GM19025 (cell line): ENCODE measurements at regions not wholly inside any gene's neighbourhood (a gene's known extent, or its start where the extent isn't known, plus 50 kb on each side); places are given as distances from the start of the nearest gene placed in this dataset.

Experiments used
- ATAC-seq: cut with Tn5 transposase; IDR thresholded peaks from one replicate; pipeline ENCODE4 v1.9.1; 2021; ENCODE audit warnings: mild to moderate bottlenecking, low read depth, moderate library complexity; ENCODE audit not compliant: unreplicated experiment

- ATAC-seq = no peak
These were observed 675.5 kb upstream of the SLC8A1 start for GRCh38 chr2:41127351-41127750.

- ATAC-seq = no peak
These were observed 678.1 kb upstream of the SLC8A1 start for GRCh38 chr2:41129988-41130387.

- ATAC-seq = no peak
These were observed 685.1 kb upstream of the SLC8A1 start for GRCh38 chr2:41137031-41137430.

- no peak for ATAC-seq
These were observed 689.4 kb upstream of the SLC8A1 start for GRCh38 chr2:41141146-41141791.

GRCh38 chr2:41142478-41142877 is 690.6 kb upstream of the SLC8A1 start:
- no peak for ATAC-seq

GRCh38 chr2:41145066-41145465 is 693.2 kb upstream of the SLC8A1 start:
- no peak for ATAC-seq

- no peak for ATAC-seq
These were observed 697.2 kb upstream of the SLC8A1 start for GRCh38 chr2:41149054-41149453.

GRCh38 chr2:41151746-41152145 is 699.9 kb upstream of the SLC8A1 start:
- no peak for ATAC-seq

- no peak for ATAC-seq
These were observed 700.4 kb upstream of the SLC8A1 start for GRCh38 chr2:41152318-41152717.

GRCh38 chr2:41160439-41160838 is 708.5 kb upstream of the SLC8A1 start:
- no peak for ATAC-seq

- no peak for ATAC-seq
These were observed 715.1 kb upstream of the SLC8A1 start for GRCh38 chr2:41167014-41167413.

- ATAC-seq = no peak
These were observed 717.9 kb upstream of the SLC8A1 start for GRCh38 chr2:41169744-41170143.

GRCh38 chr2:41170589-41170988 is 718.7 kb upstream of the SLC8A1 start:
- ATAC-seq = no peak

- no peak for ATAC-seq
These were observed 728.5 kb upstream of the SLC8A1 start for GRCh38 chr2:41180387-41180786.

GRCh38 chr2:41182961-41183360 is 731.1 kb upstream of the SLC8A1 start:
- no peak for ATAC-seq

GRCh38 chr2:41187376-41188122 is 735.7 kb upstream of the SLC8A1 start:
- no peak for ATAC-seq

- ATAC-seq = no peak
These were observed 742.3 kb upstream of the SLC8A1 start for GRCh38 chr2:41194230-41194629.

GRCh38 chr2:41197781-41198180 is 745.9 kb upstream of the SLC8A1 start:
- no peak for ATAC-seq

- no peak for ATAC-seq
These were observed 747.4 kb upstream of the SLC8A1 start for GRCh38 chr2:41199334-41199733.

GRCh38 chr2:41204315-41204714 is 752.4 kb upstream of the SLC8A1 start:
- ATAC-seq = no peak

- no peak for ATAC-seq
These were observed 754.1 kb upstream of the SLC8A1 start for GRCh38 chr2:41206004-41206403.

GRCh38 chr2:41207578-41207977 is 755.7 kb upstream of the SLC8A1 start:
- no peak for ATAC-seq
